LNCAP (cell line): ENCODE measurements at regions not wholly inside any gene's neighbourhood (a gene's known extent, or its start where the extent isn't known, plus 50 kb on each side); places are given as distances from the start of the nearest gene placed in this dataset.

Experiments
- CTCF ChIP-seq: fragments of 450-650 bp; IDR thresholded peaks from 2 replicates; pipeline ENCODE4 v1.5.1; 2017; ENCODE audit warnings: mild to moderate bottlenecking

GRCh38 chr14:98433436-98433835 lies 838.6 kb downstream of the BCL11B start:
- no peak for TF ChIP-seq CTCF

- no peak for TF ChIP-seq CTCF
Observed at GRCh38 chr14:98437113-98437512, 834.9 kb downstream of the BCL11B start.

GRCh38 chr14:98444077-98444476 lies 827.9 kb downstream of the BCL11B start:
- no peak for TF ChIP-seq CTCF

DNA sequence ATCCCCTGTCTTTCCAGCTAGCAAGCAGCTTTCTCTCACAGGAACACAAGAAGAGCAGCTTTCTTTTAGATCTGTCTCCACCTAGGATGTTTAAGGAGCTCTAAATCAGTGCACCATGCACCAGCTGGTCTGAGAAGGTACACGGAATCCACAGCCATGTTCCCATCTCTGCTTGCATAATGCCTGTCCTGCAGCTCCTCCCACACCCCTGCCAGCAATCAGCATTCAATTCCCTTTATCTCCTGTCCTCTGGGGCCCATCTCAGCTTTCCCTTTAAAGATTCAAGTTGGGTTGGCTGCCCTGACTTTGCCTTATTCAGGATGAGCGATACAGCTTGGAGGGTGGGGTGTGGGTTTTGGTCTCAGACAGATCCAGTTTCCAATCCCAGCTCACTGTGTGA lies 826.3 kb downstream of the BCL11B start:
- TF ChIP-seq CTCF: no peak

- no peak for TF ChIP-seq CTCF
Observed at GRCh38 chr14:98446508-98446907, 825.5 kb downstream of the BCL11B start.

- no peak for TF ChIP-seq CTCF
Observed at GRCh38 chr14:98456231-98456630, 815.8 kb downstream of the BCL11B start.

DNA sequence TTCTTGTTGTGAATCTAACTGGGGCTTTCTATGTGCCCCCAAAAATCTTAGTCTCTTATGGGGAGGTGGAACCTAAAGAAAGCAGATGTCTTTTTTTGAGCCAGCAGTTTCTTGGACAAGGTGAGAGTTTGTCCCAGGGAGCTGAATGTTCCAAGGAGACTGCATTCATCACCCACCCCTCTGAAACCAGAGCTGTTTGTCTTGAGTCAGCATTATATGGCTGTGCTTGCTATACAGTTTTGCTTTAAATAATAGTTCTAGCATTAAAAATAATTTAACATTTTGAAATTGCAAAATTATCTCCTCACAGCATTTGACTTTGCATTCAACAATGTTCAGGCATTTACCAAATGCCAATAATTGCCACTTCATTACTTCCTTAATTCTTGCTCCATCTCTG lies 813.3 kb downstream of the BCL11B start:
- no peak for TF ChIP-seq CTCF

- TF ChIP-seq CTCF: no peak
Observed at GRCh38 chr14:98462908-98463307, 809.1 kb downstream of the BCL11B start.
